ENCODE measurements at regions not wholly inside any gene's neighbourhood (a gene's known extent, or its start where the extent isn't known, plus 50 kb on each side); places are given as distances from the start of the nearest gene placed in this dataset.

DNA sequence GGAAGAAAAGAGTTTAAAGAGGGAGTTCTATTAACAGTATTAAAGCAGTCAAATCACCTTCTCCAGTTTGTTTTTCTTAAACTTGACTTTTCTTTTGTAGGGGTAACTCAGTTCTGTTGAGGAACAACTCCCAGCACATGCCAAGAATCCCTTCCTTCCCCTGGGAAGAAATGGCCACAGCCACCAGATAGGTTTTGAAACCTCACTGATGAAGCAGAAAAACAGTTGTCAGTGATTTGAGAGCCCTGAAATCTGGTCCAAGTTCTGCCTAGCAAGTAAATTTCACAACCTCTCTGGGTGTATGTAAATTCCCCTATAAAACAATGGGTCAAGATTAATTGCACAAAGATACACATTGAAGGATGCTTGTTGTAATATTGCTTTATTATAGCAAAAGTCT, 167.1 kb downstream of the DHX15 start:
- no peak for DNase-seq

DNA sequence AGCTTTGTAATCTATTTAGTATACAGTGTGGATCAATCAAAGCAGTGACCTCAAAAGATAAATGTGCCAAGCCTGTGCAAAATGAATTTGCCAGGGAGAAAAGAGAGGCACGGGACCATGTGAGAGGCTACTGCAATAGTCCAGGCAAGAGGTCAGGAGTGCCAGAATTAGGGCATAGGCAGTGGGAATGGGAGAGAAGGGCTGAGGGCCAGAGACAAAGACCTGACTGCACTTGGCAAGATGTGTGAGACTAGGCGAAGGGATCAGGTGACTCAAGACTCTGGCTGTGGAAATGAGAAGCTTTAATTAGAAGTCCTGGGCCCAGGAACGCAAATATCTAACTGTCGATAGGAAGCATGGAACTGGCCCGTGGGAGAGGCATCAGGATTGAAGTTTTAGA, 168.1 kb downstream of the DHX15 start:
- DNase-seq: no peak

DNA sequence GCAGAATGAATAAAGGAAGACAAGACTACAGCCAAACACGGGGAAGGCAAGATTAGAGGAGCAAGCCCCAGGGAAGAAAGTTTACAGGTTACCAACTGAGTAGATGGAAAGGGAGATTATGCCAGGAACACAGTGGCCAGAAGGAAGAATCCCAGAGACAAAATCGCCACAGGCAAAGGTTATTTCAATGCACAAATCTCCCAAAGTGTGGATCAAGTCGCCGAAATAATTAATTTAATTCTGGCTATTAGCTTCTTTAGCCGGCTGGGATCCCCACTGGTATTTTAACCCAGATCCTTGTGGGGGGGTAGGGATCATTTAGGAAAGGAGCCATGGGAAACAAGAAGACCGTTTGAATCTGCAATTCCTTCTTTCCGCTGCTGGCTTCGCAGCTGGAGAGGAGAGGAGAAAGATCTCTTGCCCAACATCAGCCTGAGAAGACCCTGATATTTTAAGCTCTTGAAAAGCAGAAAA, 171.0 kb downstream of the DHX15 start:
- no peak for DNase-seq

DNA sequence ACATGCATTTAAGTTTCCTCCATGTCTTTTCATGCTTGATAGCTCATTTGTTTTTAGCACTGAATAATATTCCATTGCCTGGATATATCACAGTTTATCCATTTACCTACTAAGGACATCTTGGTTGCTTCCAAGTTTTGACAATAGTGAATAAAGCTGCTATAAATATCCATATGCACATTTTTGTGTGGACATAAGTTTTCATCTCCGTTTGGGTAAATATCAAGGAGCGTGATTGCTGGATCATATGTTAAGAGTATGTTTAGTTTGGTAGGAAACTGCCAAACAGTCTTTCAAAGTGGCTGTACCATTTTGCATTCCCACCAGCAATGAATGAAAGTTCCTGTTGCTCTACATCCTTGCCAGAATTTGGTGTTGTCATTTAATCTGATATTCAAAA, 172.5 kb downstream of the DHX15 start:
- no peak for DNase-seq

DNA sequence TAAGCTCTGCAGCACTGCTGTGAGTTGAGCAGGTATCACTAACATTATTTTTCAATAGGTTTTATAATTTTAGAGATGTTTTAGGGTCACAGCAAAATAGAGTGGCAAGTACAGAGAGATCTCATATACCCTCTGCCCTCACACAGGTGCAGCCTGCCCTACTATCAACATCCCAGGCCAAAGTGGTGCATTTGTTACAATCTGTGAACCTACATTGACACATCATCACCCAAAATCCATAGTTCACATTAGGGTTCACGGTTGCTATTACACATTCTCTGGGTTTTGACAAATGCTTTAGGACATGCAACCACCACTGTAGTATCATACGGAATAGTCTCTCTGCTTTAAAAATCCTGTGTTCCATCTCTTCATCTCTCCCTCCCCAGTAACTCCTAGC, 173.1 kb downstream of the DHX15 start:
- no peak for DNase-seq

DNA sequence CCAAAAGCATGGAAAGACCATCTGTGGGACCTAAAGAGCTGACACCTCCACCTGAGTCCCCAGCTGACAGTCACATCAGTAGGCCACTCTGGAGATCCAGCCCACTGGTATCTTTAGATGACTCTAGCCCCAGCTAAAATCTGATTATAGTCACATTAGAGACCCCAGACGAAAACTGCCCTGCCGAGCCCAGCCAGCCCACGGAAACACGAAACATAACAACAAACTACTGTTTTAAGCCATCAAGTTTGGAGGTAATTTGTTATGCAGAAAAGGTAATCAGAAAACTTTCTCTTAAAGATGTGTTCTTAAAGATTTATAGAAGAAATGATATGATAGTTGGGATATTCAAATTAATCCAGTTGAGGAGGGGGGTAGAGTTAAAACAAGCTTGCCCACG, 175.7 kb downstream of the DHX15 start:
- DNase-seq: no peak

DNA sequence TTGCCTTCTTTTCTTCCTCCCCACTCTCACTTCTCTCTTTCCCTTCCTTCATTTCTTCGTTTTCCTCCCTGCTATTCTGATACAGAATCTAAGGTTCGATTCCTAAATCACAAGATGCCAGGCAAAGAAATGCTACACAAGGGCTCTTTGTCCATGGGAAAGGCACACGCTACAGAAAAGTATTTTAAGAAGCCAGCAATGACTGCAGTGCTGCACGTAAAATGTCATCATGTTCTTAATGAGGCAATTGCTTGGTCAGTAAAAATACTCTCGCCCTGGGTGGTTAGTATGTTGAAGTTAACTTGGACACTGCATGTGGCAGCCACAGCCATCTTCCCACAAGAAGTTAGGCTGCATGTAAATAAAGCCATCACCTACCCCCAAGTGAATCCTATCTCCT, 178.4 kb downstream of the DHX15 start:
- DNase-seq: no peak

DNA sequence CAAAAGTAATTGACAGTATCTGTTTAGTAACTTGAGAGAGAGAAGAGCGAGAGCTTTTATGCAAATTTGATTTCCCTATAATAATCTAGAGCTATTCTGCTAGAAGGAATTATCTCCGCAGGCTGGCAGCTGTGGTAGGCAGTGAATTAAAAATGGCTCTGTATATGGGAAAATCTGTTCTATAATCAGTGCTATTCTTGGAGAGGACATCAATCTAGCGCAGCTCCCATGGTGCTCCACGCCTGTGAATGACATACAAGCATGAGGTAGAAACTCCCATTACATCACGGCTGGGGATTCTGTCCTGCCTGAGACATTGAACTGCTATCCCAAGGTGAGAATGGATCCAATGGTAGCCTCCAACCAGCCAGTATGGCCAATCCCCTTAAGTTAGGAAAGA, 179.0 kb downstream of the DHX15 start:
- no peak for DNase-seq

DNA sequence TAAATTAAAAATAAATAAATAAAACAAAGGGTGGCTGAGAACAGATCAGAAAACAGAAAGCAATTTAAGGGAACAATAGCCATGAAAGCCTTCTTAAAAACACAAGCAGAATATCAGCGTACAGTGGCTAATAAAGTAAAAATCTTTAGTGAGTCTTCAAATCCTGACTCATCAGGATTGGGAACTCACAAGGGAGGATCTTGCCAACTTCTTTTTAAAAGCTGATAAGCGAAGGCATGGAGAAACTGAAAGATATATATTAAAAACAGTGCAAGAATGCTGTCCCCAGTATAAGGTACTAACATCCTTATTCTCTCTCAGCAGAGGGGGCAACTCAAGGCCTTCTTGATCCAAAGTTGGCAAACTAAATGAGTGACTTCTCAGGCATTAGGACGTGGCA, 180.1 kb downstream of the DHX15 start:
- DNase-seq: no peak

DNA sequence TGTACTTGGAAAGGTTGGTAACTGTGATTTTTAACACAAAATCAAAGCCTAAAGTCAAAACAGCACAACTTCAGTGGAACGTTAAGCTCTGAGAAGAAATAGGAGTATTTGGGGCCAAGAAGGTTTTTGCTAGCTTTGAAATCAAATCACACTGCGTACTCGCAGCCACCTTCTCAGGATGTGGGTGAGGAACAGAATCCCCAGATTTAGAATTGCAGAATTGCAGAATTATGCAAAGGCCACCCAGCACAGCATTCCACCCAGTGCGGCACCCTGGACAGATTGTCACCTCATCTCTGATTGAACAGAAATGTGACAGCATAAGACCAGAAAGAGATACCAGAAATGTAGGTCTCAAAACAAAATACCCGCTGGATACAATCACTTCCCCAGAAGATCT, 181.1 kb downstream of the DHX15 start:
- DNase-seq: no peak

DNA sequence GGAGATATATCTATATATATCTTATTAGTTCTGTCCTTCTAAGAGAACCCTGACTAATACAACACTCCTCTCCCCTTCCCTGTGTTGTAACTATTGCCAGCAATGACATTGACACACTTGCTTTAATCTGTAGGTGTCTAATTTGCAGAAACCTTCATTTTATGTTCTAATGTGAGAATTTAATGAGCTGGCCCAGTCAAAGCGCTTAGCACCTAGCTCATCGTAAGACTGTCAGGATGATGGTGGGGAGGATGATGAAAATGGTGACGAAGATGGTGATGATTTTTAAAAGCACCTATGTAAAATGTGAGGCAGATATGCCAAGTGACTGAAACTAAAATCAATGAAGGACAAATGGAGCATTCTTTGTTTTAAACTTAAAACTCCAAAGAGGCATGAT, 183.8 kb downstream of the DHX15 start:
- no peak for DNase-seq

DNA sequence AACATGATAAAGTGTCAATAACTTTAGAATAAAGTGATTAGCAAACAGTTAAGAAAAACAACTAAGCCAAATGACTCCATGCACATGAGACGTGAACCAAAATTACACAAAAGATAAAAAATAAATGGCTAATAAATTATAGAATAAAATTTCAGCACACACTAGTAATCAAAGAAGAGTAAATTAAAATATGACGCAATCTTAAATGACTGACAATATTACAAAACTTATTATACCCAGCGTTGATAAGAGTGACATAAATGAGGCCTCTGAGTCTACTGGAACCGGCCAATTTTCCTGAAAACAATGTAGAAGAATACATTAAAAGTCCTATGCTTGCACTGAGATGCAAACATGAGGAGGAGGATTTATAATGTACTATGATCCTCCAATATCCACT, 187.4 kb downstream of the DHX15 start:
- no peak for DNase-seq

DNA sequence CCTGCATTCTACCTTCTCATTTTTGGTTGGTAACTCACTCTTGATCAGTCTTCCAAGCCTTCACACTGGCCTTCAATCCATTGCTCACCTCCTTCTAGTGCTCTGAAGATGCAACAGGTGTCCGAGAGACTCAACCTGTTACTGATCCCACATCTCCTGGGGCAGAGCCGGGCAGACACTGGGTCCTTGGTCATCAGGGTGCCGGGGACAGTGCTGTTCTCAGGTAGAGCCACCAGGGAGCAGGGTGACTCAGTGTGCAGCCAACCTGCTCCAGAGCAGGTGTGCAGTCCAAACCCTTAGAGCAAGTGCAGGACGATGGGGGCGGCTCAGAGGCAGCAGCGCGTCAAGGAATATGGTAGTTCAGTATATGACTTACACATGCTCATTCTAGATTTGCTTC, 188.4 kb downstream of the DHX15 start:
- DNase-seq: no peak

DNA sequence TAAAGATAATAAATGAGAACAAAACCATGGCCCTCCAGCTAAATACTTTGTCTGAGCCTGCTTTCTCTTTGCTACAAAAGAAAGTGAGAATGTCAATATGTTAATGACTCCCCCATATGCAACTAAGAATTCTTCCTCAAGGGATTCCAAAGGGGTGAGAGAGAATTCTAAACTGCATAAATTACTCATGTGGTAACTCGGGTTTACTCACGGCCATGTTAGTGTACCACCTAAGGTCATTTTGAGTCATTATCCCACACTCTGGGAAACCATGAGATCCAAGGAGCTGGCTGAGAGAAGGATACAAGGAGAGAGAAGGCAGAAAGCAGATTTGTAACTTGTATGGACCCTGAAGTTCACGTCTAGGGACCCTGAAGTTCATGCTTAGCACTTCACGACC, 190.3 kb downstream of the DHX15 start:
- DNase-seq: no peak

DNA sequence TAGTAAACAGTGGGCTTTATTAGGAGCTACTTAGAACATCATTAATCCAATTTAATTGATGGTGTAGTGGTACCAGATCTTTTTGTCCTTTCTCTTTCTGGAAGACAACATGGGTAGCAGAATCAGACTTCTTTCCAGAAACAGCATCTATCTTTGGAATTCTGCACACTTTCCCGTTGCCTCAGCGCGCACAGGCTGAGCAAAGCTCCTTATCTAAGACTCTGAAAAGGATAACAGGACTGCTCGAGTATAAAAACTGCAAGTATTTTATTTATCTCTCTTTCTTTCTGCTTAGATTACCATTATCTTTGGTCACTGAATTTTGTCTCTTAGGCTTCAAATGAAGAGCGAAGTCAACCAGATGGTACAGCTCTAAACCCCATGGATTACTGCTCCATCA, 191.7 kb downstream of the DHX15 start:
- DNase-seq: no peak

DNA sequence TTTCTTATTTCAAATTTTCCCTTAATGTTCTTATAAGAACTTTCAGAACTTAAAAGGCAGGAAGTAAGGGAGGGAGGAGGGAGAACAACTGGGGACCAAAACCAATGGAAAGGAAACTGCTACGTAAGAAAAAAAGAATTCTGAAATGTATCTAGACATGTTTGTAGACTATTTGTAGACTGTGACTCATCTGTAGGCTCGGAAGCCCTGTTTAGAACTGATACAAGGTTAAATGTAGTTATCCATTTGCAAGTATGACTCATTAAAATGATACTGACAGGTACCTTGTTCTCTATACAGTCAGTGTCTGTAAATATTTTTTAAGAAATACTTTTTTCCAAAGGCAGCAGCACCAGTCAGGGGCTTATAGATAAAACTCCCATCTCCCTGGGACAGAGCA, 202.0 kb downstream of the DHX15 start:
- DNase-seq: no peak

DNA sequence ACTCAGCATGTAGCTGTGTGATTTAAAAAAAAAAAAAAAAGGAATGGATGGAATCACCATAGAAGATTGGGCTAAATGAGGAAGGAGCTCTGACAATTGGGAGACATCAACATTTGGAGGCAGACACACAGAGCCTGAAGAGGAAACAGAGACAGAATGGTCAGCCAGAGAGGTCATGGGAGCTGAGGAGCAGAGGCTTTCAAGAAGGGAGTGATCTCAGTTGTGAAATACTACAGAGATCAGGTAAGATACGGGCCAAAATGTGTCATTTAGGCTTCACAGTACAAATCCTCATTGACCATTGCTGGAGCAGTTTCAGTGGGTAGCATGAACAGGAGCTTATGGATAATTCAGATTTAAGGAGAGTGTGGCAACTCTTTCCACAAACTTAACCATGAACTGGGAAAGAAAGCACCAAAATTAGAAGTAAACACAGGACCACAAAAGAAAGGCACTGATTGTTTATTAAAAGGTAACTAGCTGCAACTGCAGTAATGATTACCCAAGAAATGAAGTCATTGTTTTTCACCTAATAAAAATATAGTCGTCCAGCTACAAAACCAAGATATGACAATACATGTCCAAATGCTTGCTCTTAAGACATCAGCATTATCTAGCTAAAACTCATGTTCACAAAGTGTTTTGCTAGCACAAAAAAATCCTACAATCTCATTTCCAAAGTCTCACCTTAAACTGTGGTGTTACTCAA, 203.2 kb downstream of the DHX15 start:
- no peak for DNase-seq

DNA sequence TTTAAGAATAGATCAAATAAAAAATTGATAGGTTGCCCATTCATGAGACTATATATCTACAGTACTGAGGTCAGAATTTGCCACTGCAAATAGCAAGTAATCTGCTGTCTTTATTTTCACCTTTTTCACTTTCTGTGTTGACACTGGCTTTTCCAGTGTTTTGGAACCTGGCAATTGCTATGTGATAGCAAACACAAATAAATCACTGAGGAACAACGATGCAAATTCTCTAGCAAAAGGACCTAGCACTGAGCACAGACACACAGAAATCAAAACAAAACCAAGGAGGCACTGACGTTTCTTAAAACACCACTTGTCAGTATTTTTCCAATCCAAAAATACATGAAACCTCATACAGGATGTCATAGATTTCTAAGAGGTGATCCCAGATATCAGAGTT, 210.7 kb downstream of the DHX15 start:
- no peak for DNase-seq

DNA sequence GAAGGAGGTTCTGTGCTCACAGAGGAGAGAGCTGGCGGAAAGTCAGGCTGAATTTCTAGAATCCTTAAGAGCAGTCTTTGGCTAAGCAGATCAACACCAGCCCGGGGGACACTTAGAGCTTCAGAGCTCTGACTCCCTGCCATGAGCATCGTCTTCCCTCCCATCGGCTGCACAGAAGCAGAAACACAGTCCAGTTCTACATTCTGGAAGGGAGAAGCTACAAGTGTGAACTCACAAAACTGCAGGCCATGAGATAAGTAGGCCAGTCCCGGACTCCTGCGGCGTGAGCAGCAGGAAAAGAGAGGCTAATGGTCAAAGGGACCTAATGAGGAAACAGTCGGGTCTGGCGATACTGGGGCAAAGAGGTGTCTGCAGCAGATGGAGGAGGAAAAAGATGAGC, 211.5 kb downstream of the DHX15 start:
- DNase-seq: no peak

DNA sequence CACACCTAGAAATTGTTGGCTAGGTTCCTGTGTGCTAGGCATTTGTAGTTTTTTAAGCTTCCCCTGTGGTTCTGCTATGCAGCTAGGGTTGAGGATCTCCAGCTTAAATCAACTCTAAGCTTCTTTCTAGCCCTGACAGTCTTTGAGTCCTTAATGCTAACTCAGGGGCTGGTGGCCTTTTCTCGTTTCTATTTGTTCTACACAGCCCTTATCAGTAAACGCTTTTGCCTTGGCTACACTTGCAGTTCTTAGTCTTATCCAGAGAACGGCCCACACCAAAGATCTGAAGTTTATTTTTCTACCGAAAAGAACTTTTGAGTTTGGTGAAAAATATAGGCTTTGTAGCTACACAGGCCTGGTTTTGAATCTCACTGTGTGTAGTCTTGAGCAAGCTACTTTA, 212.0 kb downstream of the DHX15 start:
- DNase-seq: no peak

DNA sequence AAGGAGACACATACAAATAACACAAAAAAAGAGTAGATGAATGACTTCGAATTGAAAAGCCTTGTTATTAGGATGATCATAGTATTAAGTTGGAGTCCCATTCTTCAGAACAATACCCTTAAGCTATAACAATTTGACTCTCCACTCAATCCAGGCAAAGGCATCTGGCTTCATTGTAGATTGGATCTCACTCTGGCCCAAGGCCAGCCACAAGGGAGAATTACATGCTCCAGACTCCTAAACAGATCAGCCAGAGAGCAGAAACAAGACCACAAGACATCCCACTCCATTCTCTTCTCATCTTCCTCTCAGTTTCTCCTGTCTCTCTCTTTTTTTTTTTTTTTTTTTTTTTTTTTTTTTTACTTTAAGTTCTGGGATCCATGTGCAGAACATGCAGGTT, 213.9 kb downstream of the DHX15 start:
- DNase-seq: no peak

DNA sequence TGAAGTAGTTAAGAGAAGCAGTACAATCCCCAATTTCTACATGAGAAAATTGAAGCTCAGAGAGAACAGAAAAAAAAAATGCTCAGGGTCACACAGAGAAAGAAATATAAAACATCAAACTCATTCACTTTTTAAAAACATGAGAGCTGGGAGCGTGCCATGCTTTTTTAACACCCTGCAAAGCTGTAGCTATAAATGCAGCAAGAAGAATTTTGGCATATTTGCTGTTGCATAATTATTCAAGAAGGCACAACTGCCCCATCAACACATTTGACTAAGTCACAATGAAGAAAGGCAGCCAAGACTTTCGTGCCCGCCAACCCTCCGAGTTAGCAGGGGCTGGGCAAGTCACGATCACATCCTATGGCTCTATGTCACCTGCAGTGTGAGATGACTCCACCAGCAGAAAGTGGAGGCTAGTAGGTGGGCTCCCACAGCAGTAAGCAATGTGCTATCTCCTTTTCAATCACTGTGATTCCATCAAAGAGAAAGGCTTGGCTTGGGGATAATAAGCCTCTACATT, 214.8 kb downstream of the DHX15 start:
- no peak for DNase-seq

DNA sequence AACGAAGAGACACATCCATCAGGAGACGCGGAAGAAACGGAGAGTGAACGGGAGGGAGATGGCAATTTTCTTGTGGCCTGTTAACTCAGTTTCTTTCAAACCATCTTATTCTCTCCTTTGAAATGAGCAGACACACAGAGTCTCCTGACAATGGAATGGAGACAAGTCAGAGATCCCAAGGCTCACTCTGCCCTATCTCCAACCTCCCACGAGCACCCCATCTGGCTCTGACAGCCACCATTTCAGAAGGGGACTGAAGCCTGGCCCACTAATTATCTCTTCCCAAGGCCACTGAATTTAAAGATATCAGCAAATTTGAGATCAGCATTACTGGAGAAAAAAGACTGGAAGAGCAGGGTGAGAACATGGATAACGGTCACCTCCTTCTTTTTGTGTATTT, 215.6 kb downstream of the DHX15 start:
- no peak for DNase-seq

DNA sequence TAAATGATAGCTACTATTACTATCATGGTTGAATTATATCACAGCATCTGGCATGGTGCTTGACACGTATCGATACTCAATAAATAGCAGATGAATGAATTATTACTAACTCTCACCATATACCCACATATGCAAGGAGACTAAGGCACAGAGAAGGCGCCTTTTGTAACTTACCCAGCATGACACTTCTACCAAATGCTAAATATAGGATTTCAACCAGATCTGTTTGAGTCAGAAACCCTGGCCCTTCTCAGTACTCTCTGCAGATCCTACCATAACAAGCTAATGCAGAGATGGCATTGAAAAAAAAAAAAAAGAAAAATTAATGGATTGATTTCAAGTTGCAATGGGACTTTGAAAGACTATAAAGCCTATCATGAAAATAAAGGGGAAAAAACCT, 219.5 kb downstream of the DHX15 start:
- no peak for DNase-seq

DNA sequence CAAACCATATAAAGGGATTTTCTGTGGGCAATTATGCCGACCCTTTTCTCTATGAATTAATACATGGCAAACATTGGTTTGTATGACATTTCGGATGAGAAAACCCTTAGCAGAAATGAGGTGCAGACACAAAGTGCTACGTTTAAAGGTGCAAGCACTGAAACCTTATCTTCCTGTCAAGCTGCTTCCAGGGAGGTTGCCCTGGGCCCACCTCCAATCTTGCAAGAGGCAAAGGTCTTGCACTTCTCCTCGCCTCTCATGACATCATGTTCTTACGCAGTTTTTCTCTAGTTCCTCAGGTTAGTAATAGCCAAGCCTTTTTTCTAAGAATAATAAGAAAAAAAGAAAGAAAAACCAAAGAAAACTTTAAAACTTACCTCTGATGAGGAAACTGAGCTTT, 220.1 kb downstream of the DHX15 start:
- no peak for DNase-seq
